Prostate gland (tissue), 2 donors: ENCODE measurements at regions not wholly inside any gene's neighbourhood (a gene's known extent, or its start where the extent isn't known, plus 50 kb on each side); places are given as distances from the start of the nearest gene placed in this dataset.

Experiments
- DNase-seq: peaks from one replicate; pipeline ENCODE4 v3.0.0-alpha.2; 2019; ENCODE audit warnings: low spot score
- H3K27ac ChIP-seq, 2 donors: fragments of 200-600 bp; sonication (generic); 2 replicates each; pipeline ENCODE4 v1.5.1; 2017 to 2019
- H3K27me3 ChIP-seq: fragments of 200-600 bp; sonication (generic); replicated peaks from 2 replicates; pipeline ENCODE4 v1.5.1; 2019; ENCODE audit not compliant: insufficient read depth
- H3K36me3 ChIP-seq, 2 donors: fragments of 200-600 bp; sonication (generic); 1 replicate in 1 of 2; 2 replicates in 1 of 2; pipeline versions ENCODE4 v1.5.1 to v1.8.1; 2017 to 2019
- H3K4me1 ChIP-seq: fragments of 200-600 bp; sonication (generic); replicated peaks from 2 replicates; pipeline ENCODE4 v1.5.1; 2019
- H3K4me3 ChIP-seq, 2 donors: fragments of 200-600 bp; sonication (generic); 2 replicates each; pipeline ENCODE4 v1.5.1; 2017 to 2019
- H3K9me3 ChIP-seq: fragments of 200-600 bp; sonication (generic); 2 replicates; pipeline ENCODE4 v1.5.1; 2017
- POLR2A ChIP-seq: fragments of 450-650 bp; IDR thresholded peaks from one replicate; pipeline ENCODE4 v1.6.1; 2016; ENCODE audit warnings: antibody characterized with exemption, mild to moderate bottlenecking
- POLR2AphosphoS5 ChIP-seq: sonication (generic); formaldehyde crosslinking; IDR thresholded peaks from one replicate; pipeline ENCODE4 v1.6.1; 2017; ENCODE audit warnings: antibody characterized with exemption
- WGBS: methylation state at CpG from one replicate; pipeline ENCODE4 v1.1.5; 2018; 5-methylcytosine and 5-hydroxymethylcytosine counted together
- intact Hi-C: fragments of 100-400 bp; cut with DNase I; formaldehyde crosslinking; loops from one replicate; pipeline ENCODE4 v1.14.2; 2022
- TF ChIP-seq, protein P1 (sequence below), 4 experiments: fragments of 200-600 bp in 2 of 4; fragments of 450-650 bp in 2 of 4; sonication (generic) in 2 of 4; IDR thresholded peaks; 1 replicate in 3 of 4; 2 replicates in 1 of 4; pipeline ENCODE4 v1.5.1; 2016 to 2019; ENCODE audit warnings: antibody characterized with exemption in 4 of 4, mild to moderate bottlenecking in 2 of 4, moderate library complexity in 2 of 4

DNA sequence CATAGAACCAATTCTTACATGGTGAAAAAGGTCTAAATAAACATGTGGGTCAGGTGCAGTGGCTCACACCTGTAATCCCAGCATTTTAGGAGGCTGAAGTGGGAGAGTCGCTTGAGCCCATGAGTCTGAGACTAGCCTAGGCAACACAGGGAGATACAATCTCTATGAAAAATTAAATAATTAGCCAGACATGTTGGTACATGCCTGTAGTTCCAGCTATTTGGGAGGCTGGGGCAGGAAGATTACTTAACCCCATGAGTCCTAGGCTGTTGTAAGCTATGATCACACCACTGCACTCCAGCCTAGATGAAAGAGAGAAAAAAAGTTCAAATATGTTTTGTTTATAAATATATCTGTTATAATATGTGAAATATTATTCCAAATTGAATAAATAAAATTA is 643.6 kb downstream of the IPMK start:
- H3K4me1 ChIP-seq: no peaks in the 10 kb centered on the region
- no peaks in the 10 kb centered on the region for H3K27me3 ChIP-seq
- 50% methylated on average over 1 of the region's 1 CpG for WGBS
- DNase-seq: no peak
- H3K36me3 ChIP-seq: no peaks in the 10 kb centered on the region
- no peak overlapping the region for H3K4me3 ChIP-seq
- TF ChIP-seq, protein P1, sequence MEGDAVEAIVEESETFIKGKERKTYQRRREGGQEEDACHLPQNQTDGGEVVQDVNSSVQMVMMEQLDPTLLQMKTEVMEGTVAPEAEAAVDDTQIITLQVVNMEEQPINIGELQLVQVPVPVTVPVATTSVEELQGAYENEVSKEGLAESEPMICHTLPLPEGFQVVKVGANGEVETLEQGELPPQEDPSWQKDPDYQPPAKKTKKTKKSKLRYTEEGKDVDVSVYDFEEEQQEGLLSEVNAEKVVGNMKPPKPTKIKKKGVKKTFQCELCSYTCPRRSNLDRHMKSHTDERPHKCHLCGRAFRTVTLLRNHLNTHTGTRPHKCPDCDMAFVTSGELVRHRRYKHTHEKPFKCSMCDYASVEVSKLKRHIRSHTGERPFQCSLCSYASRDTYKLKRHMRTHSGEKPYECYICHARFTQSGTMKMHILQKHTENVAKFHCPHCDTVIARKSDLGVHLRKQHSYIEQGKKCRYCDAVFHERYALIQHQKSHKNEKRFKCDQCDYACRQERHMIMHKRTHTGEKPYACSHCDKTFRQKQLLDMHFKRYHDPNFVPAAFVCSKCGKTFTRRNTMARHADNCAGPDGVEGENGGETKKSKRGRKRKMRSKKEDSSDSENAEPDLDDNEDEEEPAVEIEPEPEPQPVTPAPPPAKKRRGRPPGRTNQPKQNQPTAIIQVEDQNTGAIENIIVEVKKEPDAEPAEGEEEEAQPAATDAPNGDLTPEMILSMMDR (IDR thresholded peaks at IDR 0.05): no peak
- TF ChIP-seq POLR2A (no peak), POLR2AphosphoS5 (no peak)
- no peak overlapping the region for H3K27ac ChIP-seq
- intact Hi-C loops: no loop called here
- no peaks in the 10 kb centered on the region for H3K9me3 ChIP-seq

DNA sequence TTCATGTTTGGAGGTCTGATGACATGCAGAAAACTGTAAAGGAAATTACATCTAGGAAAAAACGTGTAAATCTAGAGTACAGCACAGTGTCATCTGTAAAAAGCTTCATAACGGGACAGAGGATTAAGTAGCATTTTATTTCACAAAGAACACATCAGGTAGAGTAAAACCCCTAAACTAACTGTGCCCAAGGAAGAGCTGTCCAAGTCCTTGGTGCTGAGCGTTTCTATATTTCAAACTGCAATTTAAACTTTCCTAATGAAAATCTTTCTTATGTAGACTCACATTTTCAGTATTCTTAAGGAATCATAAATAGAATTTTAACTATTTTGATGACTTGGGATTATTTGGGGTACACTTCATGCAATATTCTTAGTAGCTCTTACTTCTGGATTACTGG is 646.2 kb downstream of the IPMK start:
- H3K27me3 ChIP-seq: no peaks in the 10 kb centered on the region
- TF ChIP-seq, protein P1 (IDR thresholded peaks at IDR 0.05): no peak
- TF ChIP-seq POLR2A: no peak
- TF ChIP-seq POLR2AphosphoS5: no peak
- H3K4me1 ChIP-seq: no peaks in the 10 kb centered on the region
- H3K27ac ChIP-seq: no peak overlapping the region
- no peaks in the 10 kb centered on the region for H3K36me3 ChIP-seq
- 42% methylated on average over 3 of the region's 3 CpGs for WGBS
- no peak overlapping the region for H3K4me3 ChIP-seq
- intact Hi-C loops: no loop called here
- no peak for DNase-seq
- H3K9me3 ChIP-seq: no peaks in the 10 kb centered on the region

DNA sequence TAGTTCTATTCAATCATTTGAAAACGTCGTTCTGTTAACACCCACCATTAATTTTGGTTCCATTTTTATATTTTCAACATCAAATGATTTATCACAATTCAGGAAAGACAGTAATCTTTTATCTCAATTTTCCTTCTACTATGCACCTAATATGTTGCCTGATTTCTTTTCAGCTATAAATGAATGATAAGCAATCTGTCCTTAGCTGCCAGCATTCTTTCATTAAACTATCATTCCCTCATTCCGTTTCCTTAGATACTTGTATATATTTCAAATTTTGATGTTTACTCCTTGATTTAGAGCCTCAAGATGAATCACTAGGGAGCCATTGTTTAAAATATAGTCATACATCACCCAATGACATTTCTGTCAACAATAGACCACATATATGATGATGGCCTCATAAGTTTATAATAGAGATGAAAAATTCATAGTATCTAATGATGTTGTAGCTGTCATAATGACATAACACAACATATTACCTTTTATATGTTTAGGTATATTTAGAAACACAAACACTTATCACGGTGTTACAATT is 661.7 kb downstream of the IPMK start:
- no peaks in the 10 kb centered on the region for H3K9me3 ChIP-seq
- WGBS: 73% methylated on average over 4 of the region's 4 CpGs
- no peak overlapping the region for H3K4me3 ChIP-seq
- no peaks in the 10 kb centered on the region for H3K4me1 ChIP-seq
- no peak for DNase-seq
- no peak for TF ChIP-seq POLR2A
- TF ChIP-seq, protein P1 (IDR thresholded peaks at IDR 0.05): no peak
- TF ChIP-seq POLR2AphosphoS5: no peak
- no peaks in the 10 kb centered on the region for H3K27me3 ChIP-seq
- intact Hi-C loops: no loop called here
- no peaks in the 10 kb centered on the region for H3K36me3 ChIP-seq
- H3K27ac ChIP-seq: no peak overlapping the region

DNA sequence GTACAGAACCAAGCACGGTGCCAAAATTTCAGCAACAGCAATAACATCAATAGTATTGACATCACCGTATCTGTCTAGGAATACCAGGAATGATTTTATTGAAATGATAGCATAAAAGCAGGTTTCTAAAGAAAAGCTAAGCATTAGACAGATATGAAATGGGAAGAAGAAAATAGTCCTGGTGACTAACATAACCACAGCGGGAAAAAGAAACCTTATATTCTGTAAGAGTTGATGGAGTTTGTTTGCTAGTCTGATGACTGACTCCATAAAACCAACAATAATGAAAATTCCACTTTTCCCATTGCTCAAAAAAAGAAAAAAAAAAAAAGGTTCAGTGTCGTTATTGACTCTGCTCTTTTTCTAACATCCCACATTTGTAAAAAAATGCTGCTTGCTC is 668.3 kb downstream of the IPMK start:
- Histone ChIP-seq H3K27me3 (no peaks in the 10 kb centered on the region), H3K9me3 (no peaks in the 10 kb centered on the region), H3K4me1 (no peaks in the 10 kb centered on the region), H3K27ac (no peak overlapping the region), H3K4me3 (no peak overlapping the region), H3K36me3 (no peaks in the 10 kb centered on the region)
- no peak for DNase-seq
- 74% methylated on average over 4 of the region's 4 CpGs for WGBS
- TF ChIP-seq, protein P1 (IDR thresholded peaks at IDR 0.05): no peak
- TF ChIP-seq POLR2AphosphoS5: no peak
- TF ChIP-seq POLR2A: no peak
- intact Hi-C loops: no loop called here

DNA sequence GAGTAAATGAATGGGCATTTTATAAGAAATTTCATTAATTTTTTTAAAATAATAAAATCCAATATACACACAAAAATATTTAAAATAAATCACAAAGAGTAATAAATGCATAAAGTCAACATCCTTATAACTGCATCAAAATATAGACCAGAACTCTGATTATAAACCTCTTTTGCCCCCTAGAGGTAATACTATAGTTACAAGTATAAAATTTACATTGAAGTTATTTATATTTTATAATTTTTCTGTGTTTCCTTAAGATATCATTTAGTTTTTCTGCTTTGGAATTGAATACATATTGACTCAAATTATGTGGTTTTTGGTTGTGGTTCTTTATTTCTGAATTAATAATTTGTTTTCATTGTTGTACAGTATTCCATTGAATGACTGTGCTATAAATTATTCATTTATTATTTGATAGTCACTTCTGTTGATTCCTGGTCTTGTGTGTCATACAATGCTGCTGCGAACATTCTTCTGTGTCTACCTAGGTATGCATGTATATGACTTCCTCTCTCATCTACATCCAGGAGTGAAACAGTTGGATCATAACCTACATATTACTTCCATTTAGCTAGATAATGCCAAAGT is 673.6 kb downstream of the IPMK start:
- no peak for TF ChIP-seq POLR2A
- TF ChIP-seq POLR2AphosphoS5: no peak
- TF ChIP-seq, protein P1 (IDR thresholded peaks at IDR 0.05): no peak
- DNase-seq: no peak
- no peak overlapping the region for H3K4me3 ChIP-seq
- intact Hi-C loops: no loop called here
- no peaks in the 10 kb centered on the region for H3K27me3 ChIP-seq
- no peaks in the 10 kb centered on the region for H3K9me3 ChIP-seq
- H3K27ac ChIP-seq: no peak overlapping the region
- H3K36me3 ChIP-seq: no peaks in the 10 kb centered on the region
- 74% methylated on average over 1 of the region's 1 CpG for WGBS
- H3K4me1 ChIP-seq: no peaks in the 10 kb centered on the region
